DND-41 (cell line): ENCODE measurements at regions not wholly inside any gene's neighbourhood (a gene's known extent, or its start where the extent isn't known, plus 50 kb on each side); places are given as distances from the start of the nearest gene placed in this dataset.

Source experiments
- ATAC-seq: fragments of 200-7000 bp; cut with Tn5 transposase; 3 replicates; pipeline ENCODE4 v1.9.1; 2021; ENCODE audit warnings: low read depth; ENCODE audit not compliant: insufficient read depth
- DNase-seq: peaks from one replicate; pipeline ENCODE4 v3.0.0-alpha.2; 2020
- H2AFZ ChIP-seq: 2 replicates; pipeline ENCODE4 v1.6.0; 2012; ENCODE audit warnings: low read depth, low read length
- H3K27ac ChIP-seq: 2 replicates; pipeline ENCODE4 v1.5.1; 2012; ENCODE audit warnings: low read length, inconsistent platforms
- H3K27me3 ChIP-seq: fragments of 200-600 bp; sonication (generic); 2 replicates; pipeline ENCODE4 v1.6.0; 2012; ENCODE audit warnings: low read length, mild to moderate bottlenecking, inconsistent platforms; ENCODE audit not compliant: insufficient read depth, poor library complexity
- H3K36me3 ChIP-seq: 2 replicates; pipeline ENCODE4 v1.5.1; 2012; ENCODE audit warnings: low read length, inconsistent platforms; ENCODE audit not compliant: insufficient read depth
- H3K4me1 ChIP-seq: 2 replicates; pipeline ENCODE4 v1.5.1; 2012; ENCODE audit warnings: mild to moderate bottlenecking, low read length; ENCODE audit not compliant: insufficient read depth
- H3K4me2 ChIP-seq: 2 replicates; pipeline ENCODE4 v1.6.0; 2012; ENCODE audit warnings: mild to moderate bottlenecking, moderate library complexity, low read length, inconsistent platforms; ENCODE audit not compliant: insufficient read depth
- H3K4me3 ChIP-seq, 2 experiments: fragments of 200-600 bp in 1 of 2; shearing (Covaris generic) in 1 of 2; 2 replicates each; pipeline ENCODE4 v1.5.1; 2012 to 2016; ENCODE audit warnings: inconsistent platforms in 2 of 2, low read length in 2 of 2, mild to moderate bottlenecking in 2 of 2, low read depth in 1 of 2, moderate library complexity in 1 of 2
- H3K79me2 ChIP-seq: 2 replicates; pipeline ENCODE4 v1.6.0; 2012; ENCODE audit warnings: low read length, inconsistent platforms; ENCODE audit not compliant: insufficient read depth
- H3K9ac ChIP-seq: 2 replicates; pipeline ENCODE4 v1.6.0; 2012; ENCODE audit warnings: low read depth, mild to moderate bottlenecking, inconsistent platforms, low read length, moderate library complexity
- H3K9me3 ChIP-seq: 2 replicates; pipeline ENCODE4 v1.5.1; 2012; ENCODE audit warnings: low read length, moderate library complexity, mild to moderate bottlenecking, inconsistent platforms; ENCODE audit not compliant: insufficient read depth, severe bottlenecking
- H4K20me1 ChIP-seq: 2 replicates; pipeline ENCODE4 v1.6.0; 2012; ENCODE audit warnings: low read length; ENCODE audit not compliant: insufficient read depth
- EZH2 ChIP-seq: IDR thresholded peaks from 3 replicates; pipeline ENCODE4 v1.6.1; 2012; ENCODE audit warnings: borderline replicate concordance, low read depth, mild to moderate bottlenecking, moderate library complexity, low read length, inconsistent platforms; ENCODE audit not compliant: severe bottlenecking
- TF ChIP-seq, protein P1 (sequence below): IDR thresholded peaks from 2 replicates; pipeline ENCODE4 v1.5.1; 2012; ENCODE audit warnings: borderline replicate concordance, low read length, moderate library complexity, mild to moderate bottlenecking; ENCODE audit not compliant: poor library complexity, severe bottlenecking; ENCODE audit errors: extremely low read depth

DNA sequence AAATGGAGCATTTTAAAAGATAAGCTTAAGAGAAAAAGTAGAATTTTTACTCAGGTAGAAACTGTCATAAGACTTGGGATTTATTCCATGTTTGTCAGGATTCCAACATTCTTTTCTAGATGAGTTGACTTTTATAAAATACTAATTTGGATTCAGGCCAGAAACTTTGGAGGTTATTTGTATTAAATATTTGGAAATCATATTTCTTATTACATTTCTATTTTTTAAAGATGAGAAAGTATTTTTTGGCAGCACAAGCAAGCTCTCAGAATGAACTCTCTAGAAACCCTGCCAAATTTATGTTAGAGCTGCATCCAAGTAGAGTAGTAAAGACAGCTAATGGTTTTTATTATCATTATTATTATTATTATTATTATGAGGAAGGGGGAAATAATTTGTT, 1014.9 kb upstream of the GJE1 start:
- Histone ChIP-seq H3K9me3 (no peaks in the 10 kb centered on the region), H3K9ac (no peak overlapping the region), H2AFZ (no peak overlapping the region), H3K27ac (no peak overlapping the region), H3K4me2 (no peak overlapping the region), H3K4me1 (no peaks in the 10 kb centered on the region), H3K79me2 (no peaks in the 10 kb centered on the region), H3K36me3 (no peaks in the 10 kb centered on the region), H4K20me1 (no peaks in the 10 kb centered on the region), H3K4me3 (no peak overlapping the region), H3K27me3 (no peaks in the 10 kb centered on the region)
- DNase-seq (no peak), ATAC-seq (no peak)
- TF ChIP-seq EZH2, result no peak
- TF ChIP-seq, protein P1, sequence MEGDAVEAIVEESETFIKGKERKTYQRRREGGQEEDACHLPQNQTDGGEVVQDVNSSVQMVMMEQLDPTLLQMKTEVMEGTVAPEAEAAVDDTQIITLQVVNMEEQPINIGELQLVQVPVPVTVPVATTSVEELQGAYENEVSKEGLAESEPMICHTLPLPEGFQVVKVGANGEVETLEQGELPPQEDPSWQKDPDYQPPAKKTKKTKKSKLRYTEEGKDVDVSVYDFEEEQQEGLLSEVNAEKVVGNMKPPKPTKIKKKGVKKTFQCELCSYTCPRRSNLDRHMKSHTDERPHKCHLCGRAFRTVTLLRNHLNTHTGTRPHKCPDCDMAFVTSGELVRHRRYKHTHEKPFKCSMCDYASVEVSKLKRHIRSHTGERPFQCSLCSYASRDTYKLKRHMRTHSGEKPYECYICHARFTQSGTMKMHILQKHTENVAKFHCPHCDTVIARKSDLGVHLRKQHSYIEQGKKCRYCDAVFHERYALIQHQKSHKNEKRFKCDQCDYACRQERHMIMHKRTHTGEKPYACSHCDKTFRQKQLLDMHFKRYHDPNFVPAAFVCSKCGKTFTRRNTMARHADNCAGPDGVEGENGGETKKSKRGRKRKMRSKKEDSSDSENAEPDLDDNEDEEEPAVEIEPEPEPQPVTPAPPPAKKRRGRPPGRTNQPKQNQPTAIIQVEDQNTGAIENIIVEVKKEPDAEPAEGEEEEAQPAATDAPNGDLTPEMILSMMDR, result no peak

DNA sequence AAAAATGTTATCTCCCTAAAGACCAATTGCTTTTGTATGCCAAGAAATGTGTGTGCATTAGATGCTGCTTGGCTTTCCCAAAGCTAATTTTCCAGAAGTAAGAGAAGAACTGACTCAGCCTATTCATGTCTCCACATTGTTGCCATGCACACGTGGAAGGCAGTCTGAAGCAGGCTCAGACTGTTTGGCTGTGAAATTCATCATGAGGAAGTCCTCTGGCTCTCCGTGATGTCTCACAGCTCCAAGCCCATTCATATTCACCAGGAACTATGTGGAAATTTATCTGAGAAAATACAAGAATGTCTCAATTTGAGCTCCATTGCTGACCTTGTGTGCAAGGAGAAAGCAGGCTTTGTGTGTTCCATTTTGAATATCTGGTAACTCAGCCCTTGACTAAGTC, 1022.2 kb upstream of the GJE1 start:
- Histone ChIP-seq H2AFZ (no peak overlapping the region), H3K36me3 (no peaks in the 10 kb centered on the region), H4K20me1 (no peaks in the 10 kb centered on the region), H3K27ac (no peak overlapping the region), H3K27me3 (no peaks in the 10 kb centered on the region), H3K9me3 (no peaks in the 10 kb centered on the region), H3K4me2 (no peak overlapping the region), H3K9ac (no peak overlapping the region), H3K79me2 (no peaks in the 10 kb centered on the region), H3K4me3 (no peak overlapping the region), H3K4me1 (no peaks in the 10 kb centered on the region)
- TF ChIP-seq, protein P1, result no peak
- no peak for TF ChIP-seq EZH2
- no peak for DNase-seq
- ATAC-seq, result no peak

DNA sequence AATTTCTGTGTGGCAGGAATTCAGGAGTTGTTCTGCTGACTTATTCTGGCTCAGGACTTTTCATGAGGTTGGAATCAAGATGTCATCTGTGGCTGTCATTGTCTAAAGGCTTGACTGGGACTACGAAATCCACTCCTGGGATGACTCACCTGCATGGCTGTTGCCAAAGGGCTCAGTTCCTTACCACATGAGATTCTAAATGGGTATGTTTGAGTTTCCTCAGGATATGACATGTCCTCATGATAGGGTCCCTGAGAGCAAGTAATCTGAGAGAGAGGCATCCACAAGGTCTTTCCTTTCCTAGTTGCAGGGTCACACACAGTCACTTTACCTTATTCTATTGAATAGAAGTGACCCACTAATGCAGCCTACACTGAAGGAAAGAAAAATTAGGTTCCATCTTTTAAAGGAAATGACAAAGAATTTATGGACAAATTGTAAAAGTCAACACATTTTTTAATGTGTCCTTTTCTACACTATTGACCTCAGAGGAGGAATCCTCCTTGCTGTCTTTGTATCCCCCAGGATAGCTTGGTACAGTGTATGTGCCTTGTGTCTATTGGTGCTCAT, 1025.0 kb upstream of the GJE1 start:
- no peak overlapping the region for H2AFZ ChIP-seq

More for the DNA sequence above, 1025.0 kb upstream of the GJE1 start:
- Histone ChIP-seq H3K4me3 (no peak overlapping the region), H3K9me3 (no peaks in the 10 kb centered on the region), H3K27ac (no peak overlapping the region), H3K36me3 (no peaks in the 10 kb centered on the region), H3K9ac (no peak overlapping the region), H3K4me2 (no peak overlapping the region), H3K27me3 (no peaks in the 10 kb centered on the region), H4K20me1 (no peaks in the 10 kb centered on the region), H3K79me2 (no peaks in the 10 kb centered on the region), H3K4me1 (no peaks in the 10 kb centered on the region)
- TF ChIP-seq EZH2, result no peak
- TF ChIP-seq, protein P1, result no peak
- DNase-seq (no peak), ATAC-seq (no peak)
